HEK293T (cell line): ENCODE measurements at regions not wholly inside any gene's neighbourhood (a gene's known extent, or its start where the extent isn't known, plus 50 kb on each side); places are given as distances from the start of the nearest gene placed in this dataset.

Experiments
- ARNT ChIP-seq: fragments of 450-650 bp; IDR thresholded peaks from 2 replicates; pipeline ENCODE4 v1.6.1; 2017; ENCODE audit warnings: mild to moderate bottlenecking
- BHLHE40 ChIP-seq: fragments of 450-650 bp; IDR thresholded peaks from 2 replicates; pipeline ENCODE4 v1.6.1; 2016; ENCODE audit warnings: mild to moderate bottlenecking, moderate library complexity, borderline replicate concordance
- FOXK2 ChIP-seq: fragments of 450-650 bp; IDR thresholded peaks from 2 replicates; pipeline ENCODE4 v1.6.1; 2016; ENCODE audit warnings: mild to moderate bottlenecking
- NFRKB ChIP-seq: fragments of 450-650 bp; IDR thresholded peaks from 2 replicates; pipeline ENCODE4 v1.6.1; 2016; ENCODE audit warnings: mild to moderate bottlenecking, moderate library complexity
- SP1 ChIP-seq: fragments of 450-650 bp; IDR thresholded peaks from 2 replicates; pipeline ENCODE4 v1.6.1; 2017
- SUZ12 ChIP-seq: fragments of 450-650 bp; IDR thresholded peaks from 2 replicates; pipeline ENCODE4 v1.6.1; 2016; ENCODE audit warnings: mild to moderate bottlenecking
- TARDBP ChIP-seq: fragments of 450-650 bp; IDR thresholded peaks from 2 replicates; pipeline ENCODE4 v1.6.1; 2016

DNA sequence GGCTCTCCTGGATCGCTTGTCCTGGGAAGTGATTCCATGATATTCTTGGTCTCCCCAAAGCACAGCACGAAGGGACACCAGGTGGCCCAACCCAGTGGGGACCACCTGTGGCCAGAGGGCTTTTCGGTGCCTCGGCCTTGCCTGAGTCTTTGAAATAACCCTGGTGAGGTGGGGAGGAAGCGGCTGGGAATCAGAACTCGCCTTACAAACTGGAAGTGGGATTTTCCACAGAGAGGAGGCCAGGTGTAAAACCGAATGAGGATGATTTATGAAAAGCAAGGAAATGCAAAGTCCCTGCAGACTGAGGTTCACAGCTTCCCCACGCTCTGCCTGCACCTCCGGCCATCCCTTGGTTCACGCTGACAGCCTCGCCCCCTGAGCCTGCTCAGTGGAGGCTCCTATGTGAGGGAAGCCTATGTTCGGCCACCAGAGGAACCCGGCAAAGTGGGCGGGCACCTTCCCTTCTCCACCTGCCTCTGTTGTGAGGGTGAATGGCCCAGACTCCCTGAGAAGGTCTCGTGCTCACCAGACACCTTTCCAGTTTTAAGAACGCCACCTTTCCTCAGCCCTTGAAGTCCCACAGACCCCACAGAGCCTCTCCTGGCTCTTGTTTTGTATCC, 133.8 kb upstream of the CST7 start:
- TF ChIP-seq FOXK2 (no peak), BHLHE40 (no peak), NFRKB (no peak), TARDBP (no peak), SP1 (no peak), SUZ12 (no peak), ARNT (no peak)
